Loucy (cell line): ENCODE measurements at regions not wholly inside any gene's neighbourhood (a gene's known extent, or its start where the extent isn't known, plus 50 kb on each side); places are given as distances from the start of the nearest gene placed in this dataset.

Source experiments
- H2AFZ ChIP-seq: fragments of 200-600 bp; sonication (generic); 2 replicates; pipeline ENCODE4 v1.6.0; 2016; ENCODE audit warnings: antibody characterized with exemption, mild to moderate bottlenecking, low read length, moderate library complexity
- H3F3A ChIP-seq: fragments of 200-600 bp; 2 replicates; pipeline ENCODE4 v1.6.0; 2016; ENCODE audit warnings: antibody characterized with exemption, low read depth, mild to moderate bottlenecking
- H3K27me3 ChIP-seq: fragments of 200-600 bp; sonication (generic); 2 replicates; pipeline ENCODE4 v1.6.1; 2014; ENCODE audit warnings: low read length, mild to moderate bottlenecking; ENCODE audit not compliant: insufficient read depth, poor library complexity, severe bottlenecking
- H3K36me3 ChIP-seq: fragments of 200-600 bp; sonication (generic); 2 replicates; pipeline ENCODE4 v1.6.1; 2016; ENCODE audit warnings: low read length; ENCODE audit not compliant: insufficient read depth
- H3K4me1 ChIP-seq: fragments of 200-600 bp; sonication (generic); 2 replicates; pipeline ENCODE4 v1.5.1; 2014; ENCODE audit warnings: low read length, mild to moderate bottlenecking; ENCODE audit not compliant: insufficient read depth, poor library complexity, severe bottlenecking
- H3K4me2 ChIP-seq: fragments of 200-600 bp; sonication (generic); 2 replicates; pipeline ENCODE4 v1.6.0; 2014; ENCODE audit warnings: antibody characterized with exemption, low read length, low read depth, mild to moderate bottlenecking; ENCODE audit not compliant: poor library complexity, severe bottlenecking
- H3K4me3 ChIP-seq: fragments of 200-600 bp; sonication (generic); 2 replicates; pipeline ENCODE4 v1.5.1; 2014; ENCODE audit warnings: low read length, mild to moderate bottlenecking, mixed read lengths; ENCODE audit not compliant: poor library complexity, severe bottlenecking
- H3K79me2 ChIP-seq: fragments of 200-600 bp; sonication (generic); 2 replicates; pipeline ENCODE4 v1.6.1; 2014; ENCODE audit warnings: low read length; ENCODE audit not compliant: insufficient read depth
- H3K9ac ChIP-seq: fragments of 200-600 bp; sonication (generic); 2 replicates; pipeline ENCODE4 v1.6.0; 2014; ENCODE audit warnings: mild to moderate bottlenecking, low read depth, low read length, moderate library complexity; ENCODE audit not compliant: poor library complexity, severe bottlenecking
- H3K9me2 ChIP-seq: fragments of 200-600 bp; sonication (generic); replicated peaks from 2 replicates; pipeline ENCODE4 v1.6.1; 2016; ENCODE audit warnings: low read depth, low read length, mixed read lengths
- H3K9me3 ChIP-seq: fragments of 200-600 bp; sonication (generic); 2 replicates; pipeline ENCODE4 v1.6.1; 2014; ENCODE audit warnings: mild to moderate bottlenecking, antibody characterized with exemption, low read length, low read depth; ENCODE audit not compliant: insufficient read depth
- H4K20me1 ChIP-seq: fragments of 200-600 bp; sonication (generic); 2 replicates; pipeline ENCODE4 v1.6.0; 2014; ENCODE audit warnings: antibody characterized with exemption, low read length, mild to moderate bottlenecking; ENCODE audit not compliant: insufficient read depth, poor library complexity, severe bottlenecking
- EZH2phosphoT487 ChIP-seq: fragments of 200-600 bp; IDR thresholded peaks from 2 replicates; pipeline ENCODE4 v1.6.1; 2018; ENCODE audit warnings: antibody characterized with exemption, mild to moderate bottlenecking, moderate library complexity, borderline replicate concordance
- TF ChIP-seq, protein P1 (sequence below): fragments of 200-600 bp; sonication (generic); conservative IDR thresholded peaks from 2 replicates; pipeline ENCODE4 v1.5.1; 2014; ENCODE audit warnings: mild to moderate bottlenecking, antibody characterized with exemption, low read length

DNA sequence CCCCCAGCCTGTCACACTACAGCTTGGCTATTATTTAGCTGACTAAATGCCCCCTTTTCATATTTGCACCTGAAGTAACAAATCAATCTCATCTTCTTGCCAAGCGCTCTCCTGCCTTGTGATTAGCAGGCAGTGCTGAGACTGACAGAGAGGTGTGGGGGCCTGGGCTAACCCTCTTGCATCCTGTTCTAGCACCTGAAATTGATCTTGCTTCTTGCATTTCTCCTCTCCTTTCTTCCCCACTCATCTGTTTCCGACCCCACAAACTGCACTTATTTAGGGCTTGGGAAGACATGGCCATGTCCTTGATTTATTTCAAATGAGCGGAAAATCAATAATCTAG lies 309.0 kb upstream of the PROK2 start:
- no peak overlapping the region for H2AFZ ChIP-seq
- H4K20me1 ChIP-seq, result no peaks in the 10 kb centered on the region
- H3K27me3 ChIP-seq, result no peaks in the 10 kb centered on the region
- no peak overlapping the region for H3K4me3 ChIP-seq
- no peak for TF ChIP-seq EZH2phosphoT487
- TF ChIP-seq, protein P1, sequence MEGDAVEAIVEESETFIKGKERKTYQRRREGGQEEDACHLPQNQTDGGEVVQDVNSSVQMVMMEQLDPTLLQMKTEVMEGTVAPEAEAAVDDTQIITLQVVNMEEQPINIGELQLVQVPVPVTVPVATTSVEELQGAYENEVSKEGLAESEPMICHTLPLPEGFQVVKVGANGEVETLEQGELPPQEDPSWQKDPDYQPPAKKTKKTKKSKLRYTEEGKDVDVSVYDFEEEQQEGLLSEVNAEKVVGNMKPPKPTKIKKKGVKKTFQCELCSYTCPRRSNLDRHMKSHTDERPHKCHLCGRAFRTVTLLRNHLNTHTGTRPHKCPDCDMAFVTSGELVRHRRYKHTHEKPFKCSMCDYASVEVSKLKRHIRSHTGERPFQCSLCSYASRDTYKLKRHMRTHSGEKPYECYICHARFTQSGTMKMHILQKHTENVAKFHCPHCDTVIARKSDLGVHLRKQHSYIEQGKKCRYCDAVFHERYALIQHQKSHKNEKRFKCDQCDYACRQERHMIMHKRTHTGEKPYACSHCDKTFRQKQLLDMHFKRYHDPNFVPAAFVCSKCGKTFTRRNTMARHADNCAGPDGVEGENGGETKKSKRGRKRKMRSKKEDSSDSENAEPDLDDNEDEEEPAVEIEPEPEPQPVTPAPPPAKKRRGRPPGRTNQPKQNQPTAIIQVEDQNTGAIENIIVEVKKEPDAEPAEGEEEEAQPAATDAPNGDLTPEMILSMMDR, result no peak
- peaks cover 16% of the 10 kb centered on the region for H3K4me1 ChIP-seq
- no peaks in the 10 kb centered on the region for H3K9me3 ChIP-seq
- H3K9me2 ChIP-seq, result no peaks in the 10 kb centered on the region
- no peaks in the 10 kb centered on the region for H3F3A ChIP-seq
- no peaks in the 10 kb centered on the region for H3K36me3 ChIP-seq
- no peak overlapping the region for H3K9ac ChIP-seq
- no peaks in the 10 kb centered on the region for H3K79me2 ChIP-seq
- no peak overlapping the region for H3K4me2 ChIP-seq

DNA sequence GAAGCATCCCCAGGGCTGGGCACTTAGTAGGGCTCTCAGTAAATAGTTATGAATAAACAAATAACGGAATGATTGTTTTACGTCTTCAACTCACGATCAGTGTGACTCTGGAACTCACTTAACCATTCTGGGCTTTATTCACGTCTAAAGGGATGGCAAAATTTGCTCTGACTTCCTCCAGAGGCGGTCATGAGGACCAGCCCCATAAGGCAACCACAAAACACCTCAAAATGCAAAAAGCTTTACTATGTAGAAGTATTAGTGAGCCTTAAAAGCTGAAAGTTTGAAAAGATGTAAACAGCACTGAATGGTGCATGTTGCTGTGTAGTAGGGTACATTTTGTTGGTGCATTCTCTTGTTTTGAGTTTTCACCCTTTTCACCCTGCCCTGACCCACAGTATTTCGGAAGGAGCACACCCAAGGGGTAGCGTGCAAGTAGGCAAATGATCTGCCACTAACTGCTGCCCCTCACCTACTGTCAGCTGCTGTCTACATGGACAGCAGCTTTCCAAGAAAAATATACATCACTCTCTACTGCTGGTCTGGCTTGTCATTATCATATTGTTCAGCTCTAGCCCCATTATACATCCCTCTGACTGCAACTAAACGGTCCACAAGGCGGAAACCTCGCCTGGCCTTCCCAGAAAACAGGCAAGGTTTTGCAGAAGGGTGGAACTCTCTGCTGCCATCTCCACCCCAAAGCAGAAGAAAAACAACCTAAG lies 308.5 kb upstream of the PROK2 start:
- Histone ChIP-seq H3K4me3 (no peak overlapping the region), H3K4me1 (peaks cover 16% of the 10 kb centered on the region), H3K36me3 (no peaks in the 10 kb centered on the region), H2AFZ (no peak overlapping the region), H3K27me3 (no peaks in the 10 kb centered on the region), H4K20me1 (no peaks in the 10 kb centered on the region), H3K79me2 (no peaks in the 10 kb centered on the region), H3F3A (no peaks in the 10 kb centered on the region), H3K9ac (no peak overlapping the region), H3K9me2 (no peaks in the 10 kb centered on the region), H3K4me2 (no peak overlapping the region), H3K9me3 (no peaks in the 10 kb centered on the region)
- TF ChIP-seq, protein P1, result no peak
- TF ChIP-seq EZH2phosphoT487, result no peak

- H3K9ac ChIP-seq, result no peak overlapping the region
- H3F3A ChIP-seq, result no peaks in the 10 kb centered on the region
- no peaks in the 10 kb centered on the region for H3K79me2 ChIP-seq
- H3K9me3 ChIP-seq, result no peaks in the 10 kb centered on the region
- H3K4me1 ChIP-seq, result peaks cover 16% of the 10 kb centered on the region
- no peaks in the 10 kb centered on the region for H3K9me2 ChIP-seq
- H3K27me3 ChIP-seq, result no peaks in the 10 kb centered on the region
- no peaks in the 10 kb centered on the region for H3K36me3 ChIP-seq
- no peak overlapping the region for H2AFZ ChIP-seq
- no peak overlapping the region for H3K4me3 ChIP-seq
- TF ChIP-seq, protein P1, result no peak
- no peak for TF ChIP-seq EZH2phosphoT487
- no peak overlapping the region for H3K4me2 ChIP-seq
- H4K20me1 ChIP-seq, result no peaks in the 10 kb centered on the region
Observed at GRCh38 chr3:72092778-72093177, 307.8 kb upstream of the PROK2 start.
